NCI-H1694 (cell line): ENCODE measurements at regions not wholly inside any gene's neighbourhood (a gene's known extent, or its start where the extent isn't known, plus 50 kb on each side); places are given as distances from the start of the nearest gene placed in this dataset.
A peak's percentile ranks its signal among the peaks of the same experiment; 100 is the strongest.

ENCODE experiments used
- DNase-seq: peaks from one replicate; lab custom pipeline; 2025; lab: John Stamatoyannopoulos, UW

- no peak for DNase-seq
Measured at GRCh38 chr17:55668312-55668920, 54.2 kb downstream of the TMEM100 start.

- no peak for DNase-seq
Measured at GRCh38 chr17:55666806-55667205, 55.9 kb downstream of the TMEM100 start.

GRCh38 chr17:55664287-55664686 lies 58.4 kb downstream of the TMEM100 start:
- DNase-seq, result no peak

GRCh38 chr17:55663400-55663799 lies 59.3 kb downstream of the TMEM100 start:
- DNase-seq, result no peak

GRCh38 chr17:55661963-55662834 lies 60.5 kb downstream of the TMEM100 start:
- no peak for DNase-seq

- DNase-seq, result peak; percentile 46
Measured at GRCh38 chr17:55661256-55661758, 61.4 kb downstream of the TMEM100 start.

DNA sequence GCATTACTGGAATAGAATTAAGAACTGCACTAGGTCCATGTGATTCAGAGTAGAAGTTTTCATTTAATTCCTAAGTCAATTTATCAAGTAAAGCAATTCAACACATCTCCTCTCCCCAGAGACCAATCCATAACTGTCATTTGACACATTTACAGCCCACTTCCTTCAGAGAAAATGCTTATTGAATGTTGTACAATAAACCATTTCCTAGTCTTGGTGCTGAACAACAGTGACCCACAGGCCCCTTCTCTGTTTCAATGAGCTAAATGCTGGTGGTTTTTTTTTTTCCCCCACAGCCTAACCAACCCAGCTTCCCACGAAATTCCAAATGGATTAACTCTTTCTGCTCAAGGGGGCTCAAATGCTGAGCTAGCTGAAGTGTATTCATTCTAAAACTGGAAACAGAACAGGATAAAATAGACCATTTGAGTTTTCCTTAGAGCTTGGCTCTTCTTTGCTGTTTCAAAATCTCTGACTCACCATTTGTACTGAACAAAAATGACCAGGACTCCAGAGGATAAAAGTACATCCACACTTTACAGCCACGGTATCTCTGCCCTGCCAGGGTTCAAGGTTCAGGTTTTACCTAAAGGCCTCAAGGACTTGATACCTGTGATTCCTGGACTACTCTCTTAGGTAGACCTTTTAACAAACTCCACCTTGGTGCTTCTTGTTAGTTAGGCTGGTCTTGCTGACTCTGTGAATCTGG lies 62.3 kb downstream of the TMEM100 start:
- no peak for DNase-seq

GRCh38 chr17:55659661-55660060 lies 63.0 kb downstream of the TMEM100 start:
- DNase-seq, result no peak

DNA sequence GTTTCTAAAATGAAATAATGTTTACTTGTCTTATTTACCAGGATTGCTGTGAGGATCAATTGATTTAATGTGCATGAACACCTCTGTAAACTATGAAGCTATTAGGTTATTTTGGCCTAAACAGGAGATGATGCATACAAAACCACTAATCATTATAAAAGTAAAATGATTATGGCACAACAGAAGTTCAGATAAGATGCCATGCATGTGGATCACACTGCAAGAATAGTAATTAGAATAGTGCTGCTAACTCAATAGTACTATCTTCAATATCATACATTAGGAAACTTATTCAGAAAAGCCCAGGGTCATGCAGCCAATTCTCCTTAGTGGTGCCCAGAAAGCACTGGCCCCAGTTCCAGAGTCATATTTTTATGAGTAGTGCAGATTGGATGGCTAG lies 66.9 kb downstream of the TMEM100 start:
- DNase-seq, result no peak

DNA sequence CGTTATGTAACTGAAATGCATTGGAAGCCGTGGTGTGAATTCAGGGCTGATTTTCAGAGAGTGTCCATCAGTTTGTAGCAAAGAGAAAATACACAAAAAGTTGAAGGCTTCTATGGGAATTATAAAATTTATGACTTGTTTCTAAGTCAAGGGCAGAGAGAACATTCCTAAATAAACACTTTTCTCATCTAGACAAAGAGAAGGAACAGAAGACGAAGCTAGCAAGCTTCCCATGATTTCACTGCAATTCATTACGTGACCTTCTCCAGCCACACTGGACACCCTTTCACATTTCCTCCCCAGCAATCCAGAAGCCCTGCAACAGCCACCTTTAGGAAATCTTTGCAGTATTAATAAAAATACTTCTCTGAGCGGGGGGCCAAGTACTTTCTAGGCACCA lies 67.8 kb downstream of the TMEM100 start:
- no peak for DNase-seq

DNA sequence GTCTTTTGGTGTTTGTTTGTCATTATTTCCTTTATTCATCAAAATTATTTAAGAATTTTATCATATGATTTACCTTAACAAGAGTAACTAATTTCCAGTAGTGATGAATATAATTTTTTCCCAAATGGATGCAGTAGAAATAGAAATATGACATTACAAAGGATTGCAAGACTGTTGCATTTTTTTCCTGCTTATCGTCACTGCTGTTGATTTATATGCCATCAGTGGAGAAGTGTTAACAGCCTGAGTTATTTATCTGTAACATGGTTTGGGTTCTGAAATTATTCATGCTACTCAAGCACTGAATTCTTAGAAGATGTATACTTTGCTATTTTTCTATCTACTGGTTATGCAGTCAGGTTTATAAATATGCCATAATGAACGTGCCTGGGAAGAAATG lies 68.6 kb downstream of the TMEM100 start:
- DNase-seq, result no peak

GRCh38 chr17:55652825-55653224 lies 69.8 kb downstream of the TMEM100 start:
- DNase-seq, result no peak

DNA sequence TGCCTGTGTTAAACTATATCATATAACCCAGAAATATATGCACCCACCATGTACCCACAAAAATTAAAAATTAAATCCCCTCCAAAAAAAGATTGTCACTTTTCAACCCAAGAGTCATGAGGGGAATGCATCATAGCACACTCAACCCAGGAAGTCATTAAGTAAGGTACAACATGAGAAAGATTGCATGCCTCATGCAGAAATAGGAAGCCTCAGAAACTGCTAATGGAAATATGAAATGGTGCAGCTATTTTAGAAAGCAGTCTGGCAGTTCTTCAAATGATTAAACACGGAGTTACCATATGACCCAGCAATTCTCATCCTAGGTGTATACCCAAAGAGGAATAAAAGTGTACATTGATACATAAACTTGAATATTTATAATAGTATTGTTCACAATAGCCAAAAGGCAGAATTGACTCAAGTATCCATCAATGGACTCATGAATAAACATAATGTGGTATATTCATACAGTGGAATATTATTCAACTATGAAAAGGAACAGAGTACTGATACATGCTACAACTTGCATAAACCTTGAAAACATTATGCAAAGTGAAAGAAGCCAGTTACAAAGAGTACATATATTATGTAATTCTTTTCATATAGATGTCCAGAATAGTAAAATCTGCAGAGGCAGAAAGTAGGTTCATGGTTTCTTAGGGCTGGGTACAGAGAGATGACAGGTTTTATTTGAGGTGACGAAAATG lies 70.4 kb downstream of the TMEM100 start:
- no peak for DNase-seq

GRCh38 chr17:55649957-55650597 lies 72.6 kb downstream of the TMEM100 start:
- DNase-seq, result no peak

DNA sequence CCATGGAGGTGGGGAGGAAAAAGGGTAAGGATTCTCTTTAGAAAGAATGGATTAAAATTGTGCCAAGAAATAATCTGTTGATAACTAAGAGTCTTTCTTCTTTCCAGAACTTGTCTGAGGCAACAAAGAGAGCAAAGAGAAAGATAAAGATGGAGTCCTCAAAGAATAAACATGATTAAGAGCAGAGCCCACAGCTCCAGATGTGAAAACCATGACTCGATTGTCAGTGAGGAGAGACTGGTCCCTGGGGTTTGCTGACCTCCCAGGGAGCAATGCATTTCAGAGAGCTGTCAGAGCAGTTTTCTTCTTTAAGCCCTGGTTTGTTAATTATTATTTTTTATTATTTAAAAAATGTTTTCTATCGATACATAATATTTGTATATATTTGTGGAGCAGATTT lies 74.6 kb downstream of the TMEM100 start:
- DNase-seq, result no peak

GRCh38 chr17:55645361-55645760 lies 77.3 kb downstream of the TMEM100 start:
- no peak for DNase-seq

DNA sequence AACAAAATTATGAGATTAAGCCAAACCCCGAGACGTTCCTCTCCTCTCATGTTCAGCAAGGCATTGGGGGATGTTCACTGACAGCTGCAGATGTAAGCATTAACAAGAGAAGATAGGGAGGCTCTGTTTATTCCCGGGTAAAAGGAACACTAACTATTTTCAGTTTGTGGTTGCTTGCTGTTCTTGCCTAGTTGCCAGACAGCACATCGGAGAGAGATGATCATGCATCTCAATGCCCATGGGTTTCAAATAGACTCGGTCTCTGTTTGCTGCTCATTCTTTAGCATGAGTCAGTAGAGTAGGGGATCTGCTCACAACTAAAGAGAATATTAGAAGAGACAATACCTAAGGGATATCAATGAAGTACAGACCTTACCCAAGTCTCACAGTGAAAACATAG lies 78.3 kb downstream of the TMEM100 start:
- no peak for DNase-seq

DNA sequence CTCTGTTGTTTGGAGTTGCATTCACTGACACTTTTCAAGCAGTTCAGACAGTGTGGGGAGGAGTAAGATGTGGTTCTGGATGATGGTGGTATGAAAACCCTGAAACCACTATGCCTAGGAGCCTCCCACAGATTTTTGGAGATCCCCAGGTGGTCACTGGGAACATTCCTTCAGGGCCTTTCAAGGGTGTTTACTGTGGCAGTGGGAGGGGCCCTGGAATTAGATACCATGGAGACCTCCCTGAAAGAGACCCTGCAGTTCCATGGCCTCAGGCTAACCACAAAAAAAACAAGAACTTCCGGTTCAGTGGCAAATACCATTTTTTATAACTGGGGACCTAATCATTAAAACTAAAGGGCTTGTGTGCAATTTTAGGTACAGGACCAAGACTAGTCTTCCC lies 79.9 kb downstream of the TMEM100 start:
- DNase-seq, result no peak

DNA sequence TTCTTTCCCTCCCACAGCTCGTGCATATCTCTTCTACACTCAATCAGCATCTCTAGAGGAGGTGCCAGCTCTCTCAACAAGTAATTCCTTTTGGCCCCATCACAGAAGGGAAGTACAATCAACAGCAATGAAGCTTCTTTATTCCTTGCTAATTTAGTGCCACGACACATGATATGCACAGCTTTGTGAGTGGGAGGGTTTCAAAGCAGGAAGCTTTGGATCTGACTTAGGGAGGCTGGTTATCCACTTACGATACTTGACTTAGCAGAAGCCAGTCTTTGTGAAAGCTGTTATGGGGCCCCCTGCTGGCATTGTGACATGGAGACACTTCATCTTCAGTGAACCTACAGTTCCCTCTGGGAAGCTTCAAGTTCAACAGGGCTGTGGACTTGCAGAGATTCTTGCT lies 81.0 kb downstream of the TMEM100 start:
- peak; percentile 79 for DNase-seq

DNA sequence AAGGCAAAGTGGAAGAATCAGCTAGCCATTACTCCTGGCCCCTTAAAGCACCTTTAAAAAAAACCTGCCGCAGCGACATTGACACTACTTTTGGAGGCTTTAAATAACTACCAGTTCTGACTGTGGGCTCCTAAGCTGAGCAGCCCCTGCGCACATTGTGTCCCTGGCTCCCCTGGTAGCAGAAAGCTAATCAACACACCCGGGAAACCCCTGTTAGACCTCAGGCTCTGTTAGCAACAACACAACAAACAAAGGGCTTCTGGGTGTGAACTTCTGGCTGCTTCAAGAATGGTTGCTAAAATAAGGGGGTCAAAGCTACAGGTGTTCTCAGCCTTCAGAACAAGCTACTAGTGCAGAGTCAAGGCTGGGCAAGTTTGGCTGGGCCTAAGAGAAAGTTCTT lies 83.6 kb downstream of the TMEM100 start:
- no peak for DNase-seq

DNA sequence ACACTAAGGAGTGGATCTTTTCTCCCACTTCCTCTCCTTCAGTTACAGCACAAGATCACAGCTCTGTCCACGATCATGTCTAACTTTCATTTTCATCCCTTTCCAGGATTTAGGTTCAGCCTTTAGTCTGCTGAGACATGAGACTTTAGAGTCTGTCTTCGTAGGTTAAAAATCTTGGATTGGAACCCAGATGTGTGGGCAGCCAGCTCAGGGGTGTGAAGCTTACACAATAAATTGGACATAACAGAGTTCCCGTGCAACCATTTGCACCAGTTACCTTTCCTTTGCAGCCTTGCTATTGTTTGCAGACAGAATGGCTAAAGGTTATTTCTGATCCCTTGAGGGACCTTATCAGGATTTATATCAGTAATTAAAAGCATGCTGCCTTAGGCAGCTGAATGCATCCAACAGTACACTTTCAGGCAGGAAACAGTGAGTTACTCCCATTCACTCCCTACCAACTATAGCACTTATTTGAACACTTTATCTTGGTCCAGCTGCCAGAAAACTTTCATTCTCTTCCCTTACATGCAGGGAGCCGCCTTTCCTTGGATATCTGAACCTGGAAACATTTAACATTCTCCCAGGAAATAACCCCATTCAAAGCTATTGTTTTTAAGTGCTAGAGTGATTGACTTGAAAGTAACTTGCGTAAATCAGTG lies 87.3 kb downstream of the TMEM100 start:
- no peak for DNase-seq
